HG03558 (cell line): ENCODE measurements at regions not wholly inside any gene's neighbourhood (a gene's known extent, or its start where the extent isn't known, plus 50 kb on each side); places are given as distances from the start of the nearest gene placed in this dataset.

ENCODE experiments used
- ATAC-seq: cut with Tn5 transposase; IDR thresholded peaks from one replicate; pipeline ENCODE4 v1.9.1; 2021; ENCODE audit warnings: moderate number of reproducible peaks; ENCODE audit not compliant: unreplicated experiment; ENCODE audit errors: extremely low read depth

DNA sequence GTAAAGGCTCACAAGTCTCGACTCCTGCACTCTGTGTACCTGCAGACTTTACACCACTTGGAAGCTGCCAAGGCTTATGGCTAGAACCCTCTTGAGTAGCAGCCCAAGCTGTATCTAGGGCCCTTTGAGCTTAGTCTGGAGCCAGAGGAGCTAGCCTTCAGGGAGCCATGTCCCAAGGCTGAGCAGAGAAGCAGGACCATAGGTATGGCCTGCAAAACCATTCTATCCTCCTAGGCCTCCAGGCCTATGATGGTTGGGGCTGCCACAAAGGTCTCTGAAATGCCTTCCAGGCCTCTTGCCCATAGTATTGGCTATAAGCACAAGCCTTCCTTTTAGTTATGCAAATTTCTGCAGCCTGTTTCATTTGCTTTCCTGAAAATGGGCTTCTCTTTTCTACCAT is 380.7 kb upstream of the CPXCR1 start:
- no peak for ATAC-seq

DNA sequence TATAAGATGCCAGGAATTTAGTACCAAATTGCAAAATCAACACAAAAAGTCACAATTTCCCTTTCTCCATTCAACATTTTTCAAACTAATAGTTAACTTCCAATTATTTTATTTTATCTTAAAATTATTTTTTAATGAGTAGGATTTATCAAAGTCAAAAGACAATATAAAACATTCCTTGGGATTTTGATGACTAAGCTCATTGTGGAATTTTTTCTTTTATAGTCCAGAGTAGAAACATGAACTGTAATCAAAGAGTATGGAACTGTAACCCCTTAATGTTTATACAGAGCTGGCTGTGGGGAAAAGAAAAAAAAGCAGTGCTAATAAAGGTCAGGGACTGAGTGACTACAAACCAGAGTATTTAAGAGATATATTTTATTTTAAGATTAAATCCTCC is 368.6 kb upstream of the CPXCR1 start:
- no peak for ATAC-seq

- ATAC-seq: no peak
Observed at GRCh38 chrX:88397551-88397950, 349.5 kb upstream of the CPXCR1 start.

DNA sequence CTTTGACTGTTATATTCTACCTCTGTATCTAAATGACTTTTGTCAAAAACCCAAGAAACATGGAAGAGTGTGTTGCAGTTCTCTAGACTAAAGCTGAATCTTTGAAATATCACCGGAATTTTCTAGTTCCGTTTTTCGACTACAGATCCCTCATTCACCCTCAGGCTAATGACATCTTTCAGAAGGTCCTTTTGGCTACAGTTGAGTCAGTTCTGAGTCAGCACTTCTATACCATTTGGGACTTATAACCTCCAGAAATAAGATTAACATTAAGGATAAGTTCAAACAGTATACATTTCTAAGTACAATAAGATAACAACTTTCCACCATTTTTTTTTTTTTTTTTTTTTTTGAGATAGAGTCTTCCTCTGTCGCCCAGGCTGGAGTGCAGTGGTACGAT is 331.0 kb upstream of the CPXCR1 start:
- no peak for ATAC-seq

- no peak for ATAC-seq
Observed at GRCh38 chrX:88416965-88417364, 330.1 kb upstream of the CPXCR1 start.

DNA sequence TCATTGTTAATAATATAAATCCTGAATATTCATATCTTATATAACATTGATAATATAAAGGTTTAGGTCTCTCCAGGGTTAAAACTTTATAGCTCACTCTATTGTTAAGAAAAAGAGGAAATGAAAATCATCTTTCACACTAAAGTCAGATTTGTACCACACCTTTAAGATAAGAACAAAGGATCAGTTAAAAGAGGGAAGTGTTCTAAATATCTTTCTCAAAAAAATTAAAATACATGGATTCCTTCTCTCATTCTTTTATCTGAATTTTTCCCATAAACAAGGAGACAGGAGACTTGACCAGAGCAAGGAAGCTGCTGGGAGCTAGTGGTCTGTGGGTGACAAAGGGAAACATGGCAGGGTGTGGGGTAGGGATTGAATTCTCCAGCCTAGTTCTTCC is 323.0 kb upstream of the CPXCR1 start:
- no peak for ATAC-seq

- ATAC-seq: no peak
Observed at GRCh38 chrX:88424541-88424940, 322.5 kb upstream of the CPXCR1 start.

DNA sequence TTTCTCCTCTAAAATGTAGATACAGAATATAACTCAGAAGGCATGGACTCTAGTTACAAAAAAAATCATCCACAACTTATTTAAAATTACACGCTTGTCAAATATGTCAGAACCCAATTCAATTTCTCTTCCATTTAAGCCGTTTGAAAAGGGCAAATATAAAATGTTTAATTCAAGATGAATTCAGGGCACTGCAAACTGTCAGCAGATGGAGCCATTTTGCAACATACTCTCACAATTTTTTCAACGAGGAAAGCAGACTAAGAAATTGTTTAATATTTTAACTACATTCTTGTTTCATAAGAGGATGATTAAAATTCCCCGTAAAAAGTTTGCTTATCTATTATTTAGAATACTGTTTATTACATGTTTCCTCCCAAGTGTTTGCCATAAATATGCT is 321.3 kb upstream of the CPXCR1 start:
- ATAC-seq: no peak

DNA sequence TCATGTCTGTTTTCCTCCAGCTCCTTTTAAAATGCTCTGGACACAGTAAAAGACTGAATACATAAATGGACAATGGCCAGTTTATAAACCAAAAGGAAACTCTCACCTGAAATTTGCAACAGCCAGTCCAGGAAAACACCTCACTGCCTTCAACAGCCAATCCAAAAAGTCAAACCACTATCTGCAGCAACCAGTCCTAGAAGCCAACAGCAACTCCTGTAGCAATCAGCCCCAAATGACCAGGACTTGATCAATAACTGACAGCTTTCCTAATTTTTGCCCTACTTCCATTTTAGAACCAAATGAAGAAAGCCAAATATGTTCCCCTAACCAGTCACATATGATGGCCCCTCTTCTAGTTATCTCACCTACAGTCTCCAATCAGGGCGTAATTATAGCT is 309.5 kb upstream of the CPXCR1 start:
- ATAC-seq: no peak

DNA sequence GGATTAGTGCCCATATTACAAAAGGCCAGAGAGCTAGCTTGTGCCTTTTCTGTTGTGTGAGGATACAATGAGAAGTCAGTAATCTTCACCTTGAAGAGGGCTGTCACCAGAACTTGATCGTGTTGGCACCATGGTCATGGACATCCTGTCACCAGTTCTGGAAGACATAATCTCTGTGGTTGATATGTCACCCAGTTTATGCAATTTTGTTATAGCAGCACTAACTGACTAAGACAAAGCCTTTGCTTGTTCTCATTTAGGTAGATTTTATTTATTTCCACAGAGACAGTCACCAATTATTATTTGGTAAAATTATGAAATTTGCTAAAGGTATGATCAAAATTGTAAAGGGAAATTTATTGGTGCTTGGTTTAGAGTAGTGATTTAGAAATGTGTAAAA is 308.8 kb upstream of the CPXCR1 start:
- ATAC-seq: no peak

DNA sequence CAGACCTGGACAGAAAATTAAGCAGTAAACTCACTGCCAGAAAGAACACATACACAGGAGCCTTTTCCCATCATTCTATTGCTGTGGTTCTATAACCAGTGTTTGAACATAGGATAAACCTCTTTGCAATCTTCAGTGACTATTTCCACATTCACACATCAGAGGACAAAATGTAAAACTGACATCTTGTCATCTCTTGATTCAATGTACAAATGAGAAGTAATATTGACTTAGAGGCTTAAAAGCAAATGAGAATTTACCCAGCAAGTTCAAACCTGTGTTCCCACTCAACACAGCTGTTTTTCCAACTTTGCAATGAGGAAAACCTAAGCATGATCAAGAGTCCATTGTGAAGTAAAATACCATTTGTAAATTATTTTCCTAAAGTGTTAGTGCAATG is 307.1 kb upstream of the CPXCR1 start:
- no peak for ATAC-seq
